K562 (cell line): ENCODE measurements at regions not wholly inside any gene's neighbourhood (a gene's known extent, or its start where the extent isn't known, plus 50 kb on each side); places are given as distances from the start of the nearest gene placed in this dataset.

Experiments used
- ATAC-seq: fragments of 200-7000 bp; cut with Tn5 transposase; 3 replicates; pipeline ENCODE4 v1.9.1; 2020; ENCODE audit warnings: moderate library complexity
- BruUV-seq: library from RNA; stranded (reverse); fragments of 400-500 nt; replicated peaks from 2 replicates; lab custom pipeline; 2021; lab: Mats Ljungman, UMichigan
- CTCF ChIA-PET: fragments of 300-600 bp; formaldehyde crosslinking; extraction: SDS; loops from one replicate; lab custom pipeline; 2021; ENCODE audit warnings: low intra/inter-chr PET ratio; lab: Yijun Ruan, JAX
- POLR2A ChIA-PET: fragments of 300-600, 350-650 bp; sonication (Branson Sonifier 250); formaldehyde crosslinking; extraction: SDS; loops from one replicate; lab custom pipeline; 2021; ENCODE audit warnings: antibody characterized with exemption, inconsistent platforms; lab: Yijun Ruan, JAX
- DNase-seq, 4 experiments: peaks; one replicate each; pipeline versions ENCODE4 v3.0.0 to v3.0.0-alpha.2; 2011 to 2018; ENCODE audit warnings: low spot score in 3 of 4, mixed read lengths in 3 of 4; ENCODE audit errors: extremely low read depth in 1 of 4
- FAIRE-seq: peaks from 2 replicates; lab custom pipeline; 2011; peaks lifted over from hg19 to GRCh38; lab: Jason Lieb, UNC
- H2AFZ ChIP-seq: 2 replicates; pipeline ENCODE4 v1.6.0; 2011; ENCODE audit warnings: low read depth, low read length, control low read depth, inconsistent platforms
- H3K27ac ChIP-seq: fragments of 200-600 bp; 3 replicates; pipeline ENCODE4 v1.8.0; 2011; ENCODE audit warnings: low read depth, mild to moderate bottlenecking, control low read depth, inconsistent platforms, low read length, moderate library complexity, mixed read lengths; ENCODE audit errors: extremely low read depth
- H3K27me3 ChIP-seq, 2 experiments: fragments of 300-600 bp in 1 of 2; 2 replicates in 1 of 2; 3 replicates in 1 of 2; pipeline versions ENCODE4 v1.6.0 to v1.8.0; 2011; ENCODE audit warnings: inconsistent platforms in 2 of 2, low read length in 2 of 2, mild to moderate bottlenecking in 1 of 2, mixed read lengths in 1 of 2, moderate library complexity in 1 of 2; ENCODE audit not compliant: control insufficient read depth in 2 of 2, insufficient read depth in 2 of 2
- H3K36me3 ChIP-seq: fragments of 300-600 bp; 3 replicates; pipeline ENCODE4 v1.8.0; 2011; ENCODE audit warnings: mild to moderate bottlenecking, low read length, inconsistent platforms; ENCODE audit not compliant: control insufficient read depth, insufficient read depth
- H3K4me1 ChIP-seq, 2 experiments: fragments of 200-600 bp in 1 of 2; replicated peaks in 1 of 2; 2 replicates in 1 of 2; 3 replicates in 1 of 2; pipeline versions ENCODE4 v1.5.1 to v1.8.0; 2011; ENCODE audit warnings: inconsistent platforms in 2 of 2, low read length in 2 of 2, mild to moderate bottlenecking in 1 of 2, mixed read lengths in 1 of 2, moderate library complexity in 1 of 2; ENCODE audit not compliant: control insufficient read depth in 2 of 2, insufficient read depth in 2 of 2
- H3K4me2 ChIP-seq: 2 replicates; pipeline ENCODE4 v1.6.1; 2011; ENCODE audit warnings: low read length, control low read depth, inconsistent platforms, mixed read lengths; ENCODE audit not compliant: insufficient read depth
- H3K4me3 ChIP-seq: fragments of 200-600 bp; sonication (generic), shearing (Covaris generic); 2 replicates; pipeline ENCODE4 v1.5.1; 2016; ENCODE audit warnings: control low read depth, inconsistent platforms
- H3K79me2 ChIP-seq: fragments of 200-600 bp; 3 replicates; pipeline ENCODE4 v1.8.0; 2011; ENCODE audit warnings: low read length, inconsistent platforms; ENCODE audit not compliant: control insufficient read depth, insufficient read depth
- H3K9ac ChIP-seq, 2 experiments: 2 replicates each; pipeline versions ENCODE4 v1.6.0 to v1.6.1; 2011; ENCODE audit warnings: low read depth in 2 of 2, low read length in 2 of 2, control low read depth in 1 of 2, inconsistent platforms in 1 of 2, mild to moderate bottlenecking in 1 of 2, mixed read lengths in 1 of 2; ENCODE audit not compliant: insufficient read depth in 1 of 2
- H3K9me1 ChIP-seq: one replicate; pipeline ENCODE4 v1.6.0; 2011; ENCODE audit warnings: inconsistent platforms, mild to moderate bottlenecking, low read length, moderate library complexity; ENCODE audit not compliant: control insufficient read depth, insufficient read depth
- H3K9me3 ChIP-seq: replicated peaks from 2 replicates; pipeline ENCODE4 v1.5.1; 2011; ENCODE audit warnings: low read depth, low read length, inconsistent platforms; ENCODE audit not compliant: control insufficient read depth, insufficient read depth
- H4K20me1 ChIP-seq: replicated peaks from 2 replicates; pipeline ENCODE4 v1.6.1; 2011; ENCODE audit warnings: low read length, inconsistent platforms, mixed read lengths; ENCODE audit not compliant: control insufficient read depth, insufficient read depth
- MTA1 ChIP-seq: fragments of 450-650 bp; IDR thresholded peaks from 2 replicates; pipeline ENCODE4 v1.6.1; 2017; ENCODE audit warnings: borderline replicate concordance
- MYBL2 ChIP-seq, 2 experiments: fragments of 450-650 bp in 1 of 2; sonication (generic) in 1 of 2; formaldehyde crosslinking in 1 of 2; IDR thresholded peaks; 2 replicates each; pipeline versions ENCODE4 v1.6.1 to v1.8.1; 2017 to 2022; ENCODE audit warnings: borderline replicate concordance in 1 of 2, inconsistent platforms in 1 of 2, low read depth in 1 of 2, mild to moderate bottlenecking in 1 of 2, missing genetic modification reagents in 1 of 2, moderate library complexity in 1 of 2
- RCOR1 ChIP-seq, 2 experiments: IDR thresholded peaks; 2 replicates each; pipeline ENCODE4 v1.6.1; 2012; ENCODE audit warnings: low read depth in 2 of 2, low read length in 2 of 2, borderline replicate concordance in 1 of 2, improper control_type of control experiment in 1 of 2
- TBL1XR1 ChIP-seq, 2 experiments: IDR thresholded peaks; 2 replicates each; pipeline ENCODE4 v1.6.1; 2012; ENCODE audit warnings: improper control_type of control experiment in 2 of 2, low read length in 2 of 2, mild to moderate bottlenecking in 1 of 2
- ZFP91 ChIP-seq: sonication (generic); formaldehyde crosslinking; IDR thresholded peaks from 2 replicates; pipeline ENCODE4 v1.8.0; 2022; ENCODE audit warnings: mild to moderate bottlenecking, missing genetic modification reagents
- WGBS: fragments of 100-300 bp; shearing (Covaris generic); methylation state at CpG from one replicate; pipeline ENCODE4 v1.1.6; 2016; ENCODE audit warnings: low coverage, mixed read lengths; ENCODE audit not compliant: insufficient coverage; ENCODE audit errors: missing lambda C conversion rate; 5-methylcytosine and 5-hydroxymethylcytosine counted together
- in situ Hi-C: fragments of 300-500 bp; cut with MboI; formaldehyde crosslinking; loops from 4 replicates; pipeline ENCODE4 v1.15.0; 2018; ENCODE audit warnings: inconsistent platforms, mixed read lengths
- intact Hi-C: fragments of 100-400 bp; cut with micrococcal nuclease; formaldehyde crosslinking; loops from 2 replicates; pipeline ENCODE4 v1.14.2; 2022

GRCh38 chr10:83994325-83994724 lies 145.0 kb upstream of the GHITM start (continued):
- no peak for TF ChIP-seq MYBL2 (IDR thresholded peaks at IDR 0.05; ENCODE audit: low read depth)
- no peak for TF ChIP-seq MYBL2 (CRISPR knock-in tag; IDR thresholded peaks at IDR 0.05; ENCODE audit: borderline replicate concordance)
- no peak for TF ChIP-seq RCOR1 (IDR thresholded peaks at IDR 0.05; ENCODE audit: borderline replicate concordance in 1 of 2, low read depth in 2 of 2, low read length in 2 of 2)

DNA sequence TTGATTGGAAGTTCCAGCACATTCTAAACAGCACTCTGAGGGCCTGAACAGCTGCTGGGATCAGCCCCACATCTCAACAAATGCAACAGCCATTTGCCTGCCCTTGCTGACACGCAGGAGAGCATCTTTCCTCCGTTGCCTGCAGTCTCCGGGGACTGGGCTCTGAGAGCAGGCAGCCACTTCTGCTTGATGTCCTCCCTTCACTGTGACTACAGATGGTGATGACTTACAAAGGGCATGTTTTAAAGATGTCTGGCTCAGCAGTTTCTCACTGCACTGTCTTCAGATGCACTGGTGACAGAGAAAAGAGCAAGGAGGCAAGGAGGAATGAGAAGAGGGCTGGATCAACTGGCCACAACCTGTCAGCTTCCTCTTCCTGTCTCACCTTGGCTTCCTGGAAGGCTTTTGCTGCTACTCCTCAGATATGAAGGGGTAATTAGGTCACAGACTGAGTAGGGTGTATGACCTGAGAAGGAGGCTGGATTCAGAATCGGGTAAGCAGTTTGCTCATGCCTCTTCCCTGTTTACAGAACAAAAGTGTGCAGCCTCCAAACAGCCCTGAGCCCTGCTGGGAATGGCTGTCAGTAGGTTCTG lies 143.5 kb upstream of the GHITM start:
- no peaks in the 10 kb centered on the region; a peak in 1 of 5 replicates for H3K4me1 ChIP-seq
- no peaks in the 10 kb centered on the region for H3K9me1 ChIP-seq
- no peak overlapping the region for H3K27ac ChIP-seq
- no peaks in the 10 kb centered on the region for H3K79me2 ChIP-seq
- no peak for DNase-seq
- FAIRE-seq, result no peak
- H3K36me3 ChIP-seq, result no peaks in the 10 kb centered on the region
- H3K9me3 ChIP-seq, result no peaks in the 10 kb centered on the region
- no TSS peak for BruUV-seq
- no peak overlapping the region for H3K9ac ChIP-seq
- no peak overlapping the region for H3K4me2 ChIP-seq
- no peaks in the 10 kb centered on the region for H3K27me3 ChIP-seq
- ChIA-PET POLR2A (no interaction called here), CTCF (no interaction called here)
- no peak for TF ChIP-seq ZFP91
- no peak for TF ChIP-seq MTA1
- no peak for TF ChIP-seq TBL1XR1 (IDR thresholded peaks at IDR 0.05; ENCODE audit: low read length in 2 of 2)
- no peak for ATAC-seq
- intact Hi-C loops (no loop called here), in situ Hi-C loops (no loop called here)
- no peak overlapping the region for H3K4me3 ChIP-seq
- WGBS, result 2% methylated on average over 4 of the region's 4 CpGs
- no peaks in the 10 kb centered on the region for H4K20me1 ChIP-seq
- H2AFZ ChIP-seq, result no peak overlapping the region
